Motor neuron (in vitro differentiated cells): ENCODE measurements at regions not wholly inside any gene's neighbourhood (a gene's known extent, or its start where the extent isn't known, plus 50 kb on each side); places are given as distances from the start of the nearest gene placed in this dataset.

ENCODE experiments used
- ATAC-seq, 8 experiments: fragments of 200-7000 bp; cut with Tn5 transposase; replicated peaks in 6 of 8; 2 replicates each; pipeline ENCODE4 v1.8.0; 2021; ENCODE audit warnings: mild to moderate bottlenecking in 8 of 8, moderate library complexity in 8 of 8
- H3K27ac ChIP-seq, 2 donors: fragments of 250-450 bp; sonication (Bioruptor Pico); 2 replicates each; pipeline ENCODE4 v1.9.0; 2021; ENCODE audit warnings: antibody characterized with exemption in 2 of 2, mild to moderate bottlenecking in 2 of 2, moderate library complexity in 1 of 2
- H3K4me1 ChIP-seq, 2 donors: fragments of 250-450 bp; sonication (Bioruptor Pico); replicated peaks in 1 of 2; 2 replicates each; pipeline ENCODE4 v1.6.1; 2021; ENCODE audit warnings: antibody characterized with exemption in 2 of 2, mild to moderate bottlenecking in 2 of 2, moderate library complexity in 1 of 2
- H3K4me3 ChIP-seq, 5 donors: fragments of 250-450 bp; sonication (Bioruptor Pico); 2 replicates each; pipeline ENCODE4 v1.9.0; 2021; ENCODE audit warnings: antibody characterized with exemption in 5 of 5, mild to moderate bottlenecking in 5 of 5, moderate library complexity in 4 of 5
- WGBS, 10 experiments: fragments of 450-650 bp; shearing (Covaris generic); methylation state at CpG; one replicate each; pipeline ENCODE4 v1.0.0; 2022; 5-methylcytosine and 5-hydroxymethylcytosine counted together
- in situ Hi-C, 9 experiments: fragments of 400-800 bp; cut with MboI; loops; one replicate each; pipeline ENCODE4 v1.15.0; 2021; ENCODE audit warnings: low sequenced_read_pairs in 9 of 9, low pct_unique_long_range_greater_than_20kb in 2 of 9; ENCODE audit not compliant: unreplicated experiment in 9 of 9

DNA sequence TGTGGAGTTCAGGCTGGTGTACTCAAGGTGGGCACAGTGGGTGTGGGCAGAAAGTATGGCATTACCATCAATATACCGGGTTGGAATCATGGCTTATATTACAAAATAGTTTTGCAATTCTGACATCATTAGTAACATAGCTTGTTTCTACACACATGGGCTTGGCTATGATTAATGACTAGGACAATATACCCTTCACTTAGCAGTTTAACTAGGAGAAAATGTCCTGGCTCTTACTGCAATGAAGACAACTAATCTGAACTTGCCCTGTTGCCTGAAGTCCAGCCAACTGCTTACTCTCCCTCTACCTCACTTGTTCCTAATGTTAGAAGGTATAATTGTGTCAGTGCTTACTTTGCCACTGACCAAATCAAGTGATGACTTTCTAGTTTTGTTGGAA lies 612.5 kb downstream of the EFNA5 start:
- peak in 2 of 8 experiments; percentile 44 to 56 for ATAC-seq

DNA sequence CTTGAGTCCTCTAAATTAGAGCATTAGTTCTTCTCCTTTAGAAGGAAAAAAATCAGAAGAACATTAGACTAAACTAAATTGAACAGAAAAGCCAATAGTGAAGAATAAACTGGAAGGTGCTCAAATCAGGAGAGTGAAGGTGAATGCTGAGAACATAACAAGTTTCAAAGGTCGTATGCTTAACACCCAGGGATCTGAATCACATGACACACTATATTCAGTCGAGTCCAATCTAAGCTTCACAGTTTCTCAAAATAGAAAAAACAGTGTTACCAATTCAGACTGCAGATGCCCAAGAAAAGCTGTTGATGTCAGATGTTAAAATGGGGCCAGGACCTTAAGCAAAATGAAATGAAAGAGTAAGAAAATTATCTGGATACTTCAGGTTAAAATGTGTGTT lies 614.5 kb downstream of the EFNA5 start:
- Histone ChIP-seq H3K4me3 (no peak overlapping the region), H3K4me1 (no peaks in the 10 kb centered on the region), H3K27ac (no peak overlapping the region)
- whole genome bisulfite sequencing, 10 experiments = 6 to 93% (median 64%) methylated on average over 2 of the region's 2 CpGs; no CpG with 5 or more reads in 1 of the 10 experiments
- in situ Hi-C loops = no loop called here
- ATAC-seq = no peak

More for the DNA sequence above, 612.5 kb downstream of the EFNA5 start:
- in situ Hi-C loops = no loop called here
- 0 to 100% (median 100%) methylated on average over 1 of the region's 1 CpG; no CpG with 5 or more reads in 5 of the 10 experiments for WGBS, 10 experiments
- Histone ChIP-seq H3K27ac (no peak overlapping the region), H3K4me3 (no peak overlapping the region), H3K4me1 (no peaks in the 10 kb centered on the region)

DNA sequence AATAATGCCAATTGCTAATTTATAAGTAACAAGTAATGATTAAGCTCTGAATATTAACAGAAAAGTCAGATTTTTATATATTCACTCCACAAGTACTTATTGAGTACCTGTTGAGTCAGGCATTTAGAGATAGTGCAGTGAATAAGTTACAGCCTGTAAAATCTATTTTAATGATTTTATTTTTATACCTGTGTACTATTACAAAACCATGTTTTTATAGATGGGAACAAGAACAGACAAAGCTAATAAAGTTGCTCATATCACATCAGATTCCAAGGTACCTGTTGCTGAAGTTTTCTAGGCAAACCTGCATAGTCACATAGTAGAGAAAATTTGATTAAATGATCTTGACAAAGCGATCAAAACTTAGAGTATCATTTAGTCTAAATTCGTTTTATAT lies 623.7 kb downstream of the EFNA5 start:
- Histone ChIP-seq H3K4me3 (no peak overlapping the region), H3K27ac (no peak overlapping the region), H3K4me1 (peaks cover 2 to 5% of the 10 kb centered on the region in 2 donors)
- in situ Hi-C loops = no loop called here
- no peak for ATAC-seq
- WGBS, 10 experiments = 5 to 89% (median 66%) methylated on average over 1 to 2 of the region's 2 CpGs; no CpG with 5 or more reads in 2 of the 10 experiments

DNA sequence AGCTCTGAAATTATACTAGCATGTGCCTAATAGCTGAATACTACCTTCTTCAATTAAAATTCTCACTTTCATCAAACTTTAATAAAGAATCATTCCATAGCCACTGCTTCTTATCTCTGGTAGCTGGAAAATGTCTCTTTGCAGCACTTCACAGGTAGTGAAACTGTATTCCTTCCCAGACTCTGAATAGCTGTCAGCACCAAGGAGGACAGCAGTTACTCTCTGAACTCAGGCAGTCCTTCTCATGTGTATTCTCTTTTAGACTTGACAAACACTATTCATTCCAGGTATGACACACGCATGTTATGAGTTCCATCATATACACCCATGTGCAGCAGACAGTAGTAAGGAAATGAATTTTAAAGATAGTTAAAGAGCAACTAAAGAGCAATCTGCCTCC lies 627.1 kb downstream of the EFNA5 start:
- no peak overlapping the region for H3K27ac ChIP-seq
- 67 to 100% (median 100%) methylated on average over 1 of the region's 1 CpG; no CpG with 5 or more reads in 2 of the 10 experiments for WGBS, 10 experiments

DNA sequence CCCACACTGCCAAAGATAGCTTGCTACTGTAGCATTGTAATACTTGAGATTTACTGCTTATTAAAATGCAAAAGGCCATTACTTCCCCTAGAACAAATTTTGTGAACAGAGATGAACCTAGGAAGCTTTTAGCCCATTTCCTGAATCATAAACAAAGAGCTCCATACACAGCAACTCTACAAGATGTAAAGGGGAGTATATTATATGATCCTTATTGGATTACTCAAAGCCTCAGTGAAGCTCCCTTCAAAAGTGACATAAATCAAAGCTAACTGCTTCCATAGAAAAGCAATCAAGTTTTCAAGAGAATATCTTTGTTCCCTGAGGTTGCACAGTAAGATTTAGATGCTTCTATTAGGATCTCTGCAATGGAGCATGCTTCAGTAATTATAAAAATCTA lies 629.8 kb downstream of the EFNA5 start:
- Histone ChIP-seq H3K27ac (no peak overlapping the region), H3K4me1 (peaks cover 10 to 18% of the 10 kb centered on the region in 2 donors), H3K4me3 (no peak overlapping the region)
- in situ Hi-C loops = no loop called here
- peak in 5 of 8 experiments; percentile 75 to 97 (median 96) for ATAC-seq

More for the DNA sequence above, 627.1 kb downstream of the EFNA5 start:
- in situ Hi-C loops = no loop called here
- no peak overlapping the region for H3K4me3 ChIP-seq
- no peak for ATAC-seq
- peaks cover 10 to 18% of the 10 kb centered on the region in 2 donors for H3K4me1 ChIP-seq

DNA sequence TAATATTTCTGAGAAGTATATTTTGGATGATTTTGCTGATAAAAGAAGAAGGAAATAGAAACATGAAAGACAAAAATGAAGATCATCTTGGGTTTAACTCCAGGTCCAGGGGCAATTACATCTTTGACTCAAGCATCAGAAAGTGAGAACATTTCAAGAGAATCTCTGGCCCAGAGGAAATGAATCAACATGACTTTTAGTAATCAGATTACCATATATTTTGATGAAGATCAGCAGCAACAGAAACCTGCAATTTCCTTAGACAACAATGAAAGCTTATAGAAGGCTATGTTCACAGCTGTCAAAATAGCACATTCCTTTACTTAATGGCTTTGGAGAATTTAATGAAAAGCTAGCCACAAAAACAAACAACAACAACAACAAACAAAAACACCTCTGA lies 638.1 kb downstream of the EFNA5 start:
- Histone ChIP-seq H3K27ac (no peak overlapping the region), H3K4me3 (no peak overlapping the region), H3K4me1 (no peaks in the 10 kb centered on the region)
- ATAC-seq = peak in 1 of 8 experiments; percentile 33
- in situ Hi-C loops = no loop called here

DNA sequence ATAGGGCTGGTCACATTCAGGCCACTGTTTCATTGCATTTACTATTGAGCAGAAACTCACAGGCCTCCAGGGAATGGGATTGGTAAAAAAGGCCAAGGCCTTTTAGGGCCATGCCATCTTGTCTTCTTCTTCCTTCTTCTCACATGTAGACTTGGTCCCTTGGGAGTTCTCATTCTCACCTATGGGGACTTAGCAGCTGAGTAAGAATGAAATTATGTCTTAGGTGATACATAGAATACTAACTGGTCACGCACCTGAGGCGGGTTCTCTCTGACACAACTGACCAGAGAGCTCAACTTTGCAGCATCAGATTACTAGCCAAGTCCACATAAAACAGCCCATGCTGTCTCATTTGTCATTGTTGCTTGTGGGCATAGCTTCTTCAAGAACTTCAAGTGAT lies 641.8 kb downstream of the EFNA5 start:
- 82 to 100% (median 97%) methylated on average over 2 of the region's 2 CpGs; no CpG with 5 or more reads in 6 of the 10 experiments for WGBS, 10 experiments
- no peak for ATAC-seq
- in situ Hi-C loops = no loop called here

DNA sequence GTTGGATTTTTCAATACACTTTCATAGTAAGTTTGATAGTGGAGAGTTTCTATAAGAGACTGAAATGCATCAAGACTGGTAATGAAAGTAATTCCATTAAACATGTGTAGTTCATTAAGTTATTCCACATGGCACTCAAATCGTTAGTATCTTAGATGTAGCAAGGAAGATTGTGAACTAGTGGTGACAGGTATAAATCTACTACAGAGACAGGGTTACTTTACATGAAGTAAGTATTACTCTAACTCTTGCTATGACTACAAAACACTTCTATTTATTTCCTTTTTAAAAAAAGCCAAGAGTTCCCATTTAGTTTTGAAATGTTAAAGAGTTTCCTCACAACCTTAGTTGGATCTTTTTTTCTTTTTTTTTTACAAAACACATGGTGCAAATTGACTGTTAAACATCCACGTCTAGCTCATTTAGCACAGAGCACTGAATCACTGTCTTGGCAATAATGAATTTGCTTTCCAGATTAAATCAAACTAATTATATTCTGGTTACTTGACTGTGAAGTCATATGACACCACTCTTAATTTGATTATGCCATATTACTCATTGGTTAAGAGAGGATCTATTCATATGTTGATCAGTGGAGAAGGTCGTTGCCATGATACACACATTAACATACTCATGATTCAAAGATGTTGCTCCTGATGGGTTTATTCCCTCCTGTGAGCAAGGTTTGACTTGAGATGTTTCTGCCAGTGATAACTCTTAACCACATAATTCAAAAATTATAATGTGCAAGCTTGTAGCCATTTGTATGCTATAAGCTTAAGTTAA lies 644.8 kb downstream of the EFNA5 start:
- 0 to 80% (median 6%) methylated on average over 1 to 3 of the region's 3 CpGs for WGBS, 10 experiments
- in situ Hi-C loops = no loop called here
- Histone ChIP-seq H3K27ac (no peak overlapping the region), H3K4me3 (no peak overlapping the region), H3K4me1 (peaks cover 0 to 15% of the 10 kb centered on the region in 2 donors)
- peak; percentile 61 to 98 (median 98) for ATAC-seq

More for the DNA sequence above, 641.8 kb downstream of the EFNA5 start:
- Histone ChIP-seq H3K4me3 (no peak overlapping the region), H3K27ac (no peak overlapping the region), H3K4me1 (peaks cover 0 to 15% of the 10 kb centered on the region in 2 donors)

DNA sequence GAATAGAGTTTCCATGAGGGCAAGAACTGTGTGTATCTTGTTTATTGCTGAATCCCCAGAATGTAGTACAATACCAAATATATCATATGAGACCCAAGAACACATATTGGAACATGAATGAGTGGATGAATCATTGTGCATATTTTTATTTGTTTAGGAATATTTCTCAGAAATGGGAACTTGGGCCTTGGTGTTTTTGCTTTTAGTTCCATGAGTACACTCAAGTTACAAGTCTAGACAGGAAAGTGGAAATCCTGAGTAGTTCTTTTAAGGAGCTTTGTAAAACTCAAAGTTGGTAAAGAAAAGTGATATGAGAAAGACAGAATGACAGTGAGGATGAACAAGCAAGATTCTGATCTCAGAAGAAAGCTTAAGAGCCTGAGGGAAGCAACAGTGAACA lies 647.0 kb downstream of the EFNA5 start:
- no peak overlapping the region for H3K27ac ChIP-seq
- peaks cover 0 to 15% of the 10 kb centered on the region in 2 donors for H3K4me1 ChIP-seq
- ATAC-seq = no peak
- in situ Hi-C loops = no loop called here
- no peak overlapping the region for H3K4me3 ChIP-seq

DNA sequence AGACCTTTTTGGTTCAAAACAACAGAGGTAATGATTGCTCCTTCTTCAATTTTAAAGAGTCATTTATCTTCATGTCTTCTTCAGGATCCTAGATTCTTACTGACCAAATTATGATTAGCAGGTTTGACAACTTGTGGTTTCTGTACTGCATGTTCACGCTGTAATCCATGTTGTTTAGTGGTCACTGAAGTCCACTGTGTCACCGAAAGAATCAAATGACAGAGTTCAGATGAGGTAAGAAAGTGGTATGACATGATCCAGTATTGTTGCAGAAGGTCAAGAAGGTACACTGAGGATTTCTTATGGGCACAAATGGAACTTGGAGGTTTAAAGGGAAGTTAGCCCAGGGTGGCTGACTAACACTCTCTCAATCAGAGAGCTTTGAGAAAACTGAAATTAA lies 649.2 kb downstream of the EFNA5 start:
- in situ Hi-C loops = no loop called here
- WGBS, 10 experiments = 47 to 100% (median 84%) methylated on average over 1 to 2 of the region's 2 CpGs
- ATAC-seq = no peak
- Histone ChIP-seq H3K4me1 (peaks cover 0 to 10% of the 10 kb centered on the region in 2 donors), H3K4me3 (no peak overlapping the region), H3K27ac (no peak overlapping the region)

DNA sequence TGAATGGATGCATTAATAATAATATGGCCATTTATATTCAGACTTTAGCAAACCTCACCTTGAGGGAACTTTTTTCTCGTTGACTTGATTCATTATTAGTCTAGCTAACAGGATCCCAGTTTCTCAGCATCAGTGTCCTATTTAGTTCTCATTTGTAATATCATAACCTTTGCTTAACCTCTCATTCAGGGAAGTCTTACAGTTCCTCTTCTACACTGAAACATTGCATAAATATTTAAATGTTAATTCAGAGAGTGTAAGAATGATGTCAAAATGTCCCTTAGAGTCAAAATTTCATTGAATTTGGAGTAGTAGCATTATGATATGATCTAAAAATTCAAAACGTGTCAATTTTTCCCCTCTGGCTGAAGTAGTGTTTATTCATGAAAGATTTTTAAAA lies 650.1 kb downstream of the EFNA5 start:
- in situ Hi-C loops = no loop called here
- Histone ChIP-seq H3K27ac (no peak overlapping the region), H3K4me3 (no peak overlapping the region), H3K4me1 (peaks cover 0 to 5% of the 10 kb centered on the region in 2 donors)
- peak in 4 of 8 experiments; percentile 26 to 69 (median 60) for ATAC-seq
- WGBS, 10 experiments = 0 to 87% (median 41%) methylated on average over 1 to 2 of the region's 2 CpGs

DNA sequence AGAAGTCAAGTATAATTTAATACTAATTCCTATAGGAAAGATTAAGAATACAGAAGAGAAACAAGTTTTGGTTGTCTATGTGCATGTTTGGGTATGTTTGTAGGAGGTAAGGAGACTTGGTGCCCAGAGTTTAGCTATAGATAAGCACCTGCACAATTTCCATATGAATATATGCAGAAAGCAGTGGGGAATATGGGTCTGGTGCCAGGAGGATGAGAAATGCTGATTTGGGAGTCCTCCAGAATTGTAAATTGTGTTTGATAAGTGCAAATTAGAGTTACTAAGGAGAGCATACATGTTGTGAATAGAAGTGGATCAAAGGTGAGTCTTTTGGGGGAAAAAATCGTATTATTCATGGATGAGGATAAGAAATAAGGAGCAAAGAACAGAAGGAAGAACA lies 653.1 kb downstream of the EFNA5 start:
- in situ Hi-C loops = no loop called here
- 0 to 75% (median 23%) methylated on average over 1 of the region's 1 CpG; no CpG with 5 or more reads in 2 of the 10 experiments for WGBS, 10 experiments
- ATAC-seq = peak in 3 of 8 experiments; percentile 36 to 73 (median 68)
- Histone ChIP-seq H3K4me3 (no peak overlapping the region), H3K4me1 (no peaks in the 10 kb centered on the region), H3K27ac (no peak overlapping the region)

DNA sequence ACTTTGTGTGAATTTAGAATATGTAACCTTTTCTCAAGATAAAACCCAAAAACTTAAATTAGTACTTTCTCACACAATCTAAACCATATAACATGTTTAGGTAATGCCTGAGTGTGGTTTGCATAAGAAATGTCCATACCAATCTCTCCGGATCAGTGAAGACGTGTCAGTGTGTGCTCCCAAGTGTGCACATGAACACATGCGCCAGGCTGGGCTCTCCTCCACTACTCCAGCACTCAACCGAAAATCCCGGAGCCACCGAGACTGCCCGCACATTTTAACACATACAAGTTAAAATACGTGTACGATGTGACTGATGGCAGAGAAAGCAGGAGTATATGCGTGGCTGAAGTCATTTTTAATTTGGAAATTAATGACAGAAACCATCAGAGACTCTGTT lies 658.4 kb downstream of the EFNA5 start:
- in situ Hi-C loops = no loop called here
- ATAC-seq = no peak

DNA sequence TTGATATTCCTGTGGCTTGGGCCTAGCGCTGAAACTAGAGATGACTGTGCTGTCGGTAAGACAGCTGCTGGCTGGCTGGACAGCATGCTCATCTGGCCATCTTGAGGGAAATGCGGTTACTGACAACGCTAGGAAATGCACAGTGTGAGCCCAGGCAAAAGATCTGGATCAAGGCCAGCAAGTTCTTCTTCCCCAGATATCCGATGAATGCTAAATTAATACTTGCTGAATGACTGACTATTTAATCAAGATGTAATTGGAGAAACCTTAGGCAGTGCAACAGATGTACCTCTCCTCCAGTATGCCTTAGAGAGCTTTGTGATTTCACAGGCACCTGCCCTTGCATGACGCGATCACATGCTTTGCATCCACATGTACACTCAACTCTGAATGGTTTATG lies 659.1 kb downstream of the EFNA5 start:
- Histone ChIP-seq H3K27ac (no peak overlapping the region), H3K4me3 (no peak overlapping the region), H3K4me1 (no peaks in the 10 kb centered on the region)
- WGBS, 10 experiments = 54 to 100% (median 91%) methylated on average over 1 to 7 of the region's 7 CpGs
- in situ Hi-C loops = no loop called here
- peak in 1 of 8 experiments; percentile 23 for ATAC-seq

More for the DNA sequence above, 658.4 kb downstream of the EFNA5 start:
- H3K4me3 ChIP-seq = no peak overlapping the region
- H3K27ac ChIP-seq = no peak overlapping the region
- WGBS, 10 experiments = 63 to 100% (median 94%) methylated on average over 1 to 10 of the region's 10 CpGs; no CpG with 5 or more reads in 3 of the 10 experiments
- H3K4me1 ChIP-seq = no peaks in the 10 kb centered on the region
